HG02840 (cell line): ENCODE measurements at regions not wholly inside any gene's neighbourhood (a gene's known extent, or its start where the extent isn't known, plus 50 kb on each side); places are given as distances from the start of the nearest gene placed in this dataset.

Source experiments
- ATAC-seq: cut with Tn5 transposase; IDR thresholded peaks from one replicate; pipeline ENCODE4 v1.9.1; 2021; ENCODE audit warnings: mild to moderate bottlenecking, moderate library complexity, moderate number of reproducible peaks; ENCODE audit not compliant: unreplicated experiment, low FRiP score

GRCh38 chr15:93271871-93272270 lies 182.9 kb upstream of the RGMA start:
- no peak for ATAC-seq

DNA sequence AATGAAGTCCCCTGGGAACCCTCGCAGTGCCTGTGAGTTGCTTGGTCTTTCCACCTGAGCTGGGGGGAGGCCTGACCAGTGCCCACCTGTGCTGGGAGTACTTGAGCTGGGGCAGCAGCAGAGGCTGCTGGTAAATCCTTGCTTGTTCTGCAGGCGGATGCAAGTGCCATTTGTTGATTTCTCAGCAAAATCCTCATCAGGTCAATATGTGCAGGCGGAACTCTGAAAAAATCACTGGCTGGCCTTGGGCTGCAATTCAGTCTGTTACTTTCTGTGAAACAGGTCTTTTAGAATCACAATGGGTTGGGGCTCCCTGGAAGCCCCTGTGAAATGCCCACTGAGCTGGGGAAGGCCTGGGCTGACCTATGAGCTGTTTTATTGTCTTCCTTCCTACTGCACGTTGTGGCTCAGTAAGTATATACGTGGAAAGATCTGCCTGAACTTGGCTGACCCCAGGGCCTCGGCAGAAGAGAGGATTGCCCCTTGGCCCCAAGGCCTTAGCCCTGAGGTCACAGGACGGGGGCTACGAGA lies 182.0 kb upstream of the RGMA start:
- no peak for ATAC-seq

DNA sequence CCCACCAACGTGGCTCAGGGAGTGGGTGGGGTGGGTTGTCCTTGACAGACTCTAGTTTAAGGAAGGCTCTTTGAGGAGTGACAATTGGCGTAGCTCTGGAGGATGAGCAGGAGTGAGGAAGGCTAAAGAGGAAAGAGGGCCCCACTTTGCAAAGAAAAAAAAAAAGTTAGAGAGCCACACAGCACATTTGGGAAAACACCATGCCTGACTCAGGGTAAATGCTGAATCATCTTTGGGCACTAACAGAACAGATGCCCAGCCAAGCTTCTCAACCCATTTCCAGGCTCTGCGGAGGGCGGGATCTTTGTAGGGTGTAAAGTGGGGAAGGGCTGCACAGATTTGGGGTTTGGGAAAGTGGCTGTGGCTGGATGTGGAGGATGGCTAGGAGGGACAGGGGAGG lies 179.1 kb upstream of the RGMA start:
- no peak for ATAC-seq

- no peak for ATAC-seq
Observed at GRCh38 chr15:93266291-93266690, 177.3 kb upstream of the RGMA start.

- ATAC-seq = no peak
Observed at GRCh38 chr15:93265111-93265556, 176.1 kb upstream of the RGMA start.

GRCh38 chr15:93261845-93262244 lies 172.8 kb upstream of the RGMA start:
- ATAC-seq = no peak

DNA sequence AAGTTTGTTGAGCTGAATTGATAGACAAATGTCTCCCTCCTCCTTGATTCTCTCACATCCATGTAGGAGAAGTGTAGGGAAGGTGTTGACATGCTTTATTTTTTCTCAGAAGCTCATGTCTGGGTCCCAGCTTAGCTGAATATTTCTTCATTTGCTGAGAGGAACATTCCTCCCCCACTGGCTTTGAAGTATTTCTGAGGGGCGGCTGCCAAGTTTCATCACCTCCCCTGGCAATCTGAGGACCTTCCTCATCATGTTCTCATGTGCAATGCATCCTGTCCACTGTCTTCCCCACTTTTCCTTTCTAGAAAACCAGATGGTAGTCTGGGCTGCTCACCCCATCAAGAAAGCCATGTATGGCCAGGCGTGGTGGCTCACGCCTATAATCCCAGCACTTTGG lies 168.9 kb upstream of the RGMA start:
- ATAC-seq = no peak

DNA sequence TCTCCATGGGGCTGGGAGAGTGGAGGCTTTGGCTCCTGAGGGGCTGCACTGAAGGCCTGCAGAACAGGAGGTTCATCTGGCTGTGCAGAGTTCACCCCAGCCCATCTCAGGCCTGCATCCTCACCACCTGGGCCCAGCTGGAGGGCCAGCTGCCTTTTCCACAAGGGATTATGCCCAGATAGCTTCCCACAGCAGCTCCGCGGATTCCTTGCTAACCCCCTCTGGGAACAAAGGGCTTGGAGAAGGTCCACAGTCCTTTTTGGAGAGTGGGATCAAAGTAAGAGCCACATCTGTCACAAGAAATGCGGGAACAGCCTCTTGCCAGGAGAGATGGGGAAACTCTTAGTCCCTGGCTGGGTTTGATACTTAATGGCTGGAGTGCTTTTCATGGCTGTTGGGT lies 164.7 kb upstream of the RGMA start:
- no peak for ATAC-seq

DNA sequence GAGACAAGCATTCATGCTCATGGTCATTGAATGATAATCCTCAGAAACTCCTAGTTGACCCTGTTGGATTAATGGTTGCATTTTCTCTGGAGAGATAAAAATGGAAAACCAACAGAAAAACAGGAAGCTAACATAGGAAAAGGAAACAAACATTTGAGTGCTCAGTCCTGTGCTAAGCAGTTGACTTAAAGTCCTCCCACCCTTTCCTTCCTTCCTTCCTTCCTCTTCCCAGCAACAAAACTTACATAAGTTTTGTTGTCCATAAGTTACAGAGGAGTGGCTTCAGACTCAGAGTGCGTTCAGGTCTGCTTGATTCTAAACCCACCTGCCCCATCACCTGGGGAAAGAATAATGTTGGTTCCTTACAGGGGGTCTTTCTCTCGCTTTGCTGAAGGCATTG lies 163.8 kb upstream of the RGMA start:
- ATAC-seq = no peak

DNA sequence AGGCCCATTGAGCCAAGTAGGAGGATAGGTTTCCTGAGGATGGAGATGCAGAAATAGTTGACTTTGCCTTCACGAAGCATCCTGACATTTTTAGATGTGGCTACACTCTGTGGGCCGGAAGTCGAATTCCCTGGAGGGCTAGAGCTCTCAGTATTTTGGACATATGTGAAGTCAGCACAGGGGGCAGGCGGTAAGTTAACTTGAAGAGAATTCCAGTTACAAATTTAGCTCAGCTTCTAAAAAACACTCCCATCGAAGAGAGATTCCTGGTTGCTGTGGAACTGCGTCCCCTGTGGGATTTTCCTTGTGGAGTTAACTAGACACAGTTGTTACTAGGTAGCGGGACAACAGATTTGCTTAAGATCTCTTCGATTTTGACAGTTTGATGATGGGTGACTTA lies 161.9 kb upstream of the RGMA start:
- no peak for ATAC-seq

DNA sequence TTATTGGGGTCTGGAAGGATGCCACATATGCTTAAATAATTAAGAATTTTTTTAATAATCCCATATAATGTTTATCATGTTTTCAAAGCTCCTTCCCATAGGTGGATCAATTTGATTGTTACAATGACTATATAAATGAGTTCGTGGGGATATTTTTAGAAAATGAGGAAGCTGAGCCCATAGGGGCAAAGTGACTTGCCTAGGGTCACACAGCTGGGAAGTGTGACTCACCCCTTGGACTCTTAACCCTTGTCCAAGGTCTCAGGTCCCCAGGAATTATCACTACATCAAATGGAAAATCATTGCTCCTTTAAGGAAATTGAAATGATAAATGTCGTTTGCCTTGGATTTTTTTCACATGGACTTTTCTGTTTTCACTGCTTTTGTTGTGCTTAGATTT lies 161.2 kb upstream of the RGMA start:
- no peak for ATAC-seq

- no peak for ATAC-seq
Observed at GRCh38 chr15:93249623-93250022, 160.6 kb upstream of the RGMA start.

DNA sequence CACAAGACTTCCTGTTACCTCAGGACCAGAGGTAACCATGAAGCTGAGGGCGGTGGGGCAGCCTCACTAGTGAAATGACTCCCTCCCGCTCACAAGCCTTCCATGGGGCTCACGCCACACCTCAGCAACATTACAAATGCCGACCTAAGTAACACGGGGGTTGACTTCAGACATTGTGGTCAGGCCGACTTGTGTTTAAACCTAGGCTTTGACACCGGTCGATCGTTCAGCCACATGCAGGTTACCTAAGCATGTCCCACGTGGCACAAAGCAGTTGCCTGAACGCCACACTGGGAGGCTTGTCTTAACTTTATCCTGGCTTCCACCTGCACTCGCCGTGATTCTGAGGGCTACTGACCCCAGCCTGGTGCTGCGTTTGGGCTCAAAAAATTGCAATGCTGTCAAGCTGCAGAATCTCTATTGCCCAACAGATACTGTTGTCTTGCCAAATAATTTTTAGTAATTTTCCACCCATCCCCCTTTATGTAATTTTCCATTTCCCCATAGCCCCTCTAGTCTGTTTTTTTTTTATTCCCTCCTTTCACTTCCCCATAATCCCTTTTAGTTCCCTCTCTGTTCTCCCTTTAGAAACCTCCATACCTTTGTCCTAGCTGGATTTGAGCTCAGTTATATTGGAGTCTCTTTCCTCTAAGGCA lies 158.6 kb upstream of the RGMA start:
- ATAC-seq = no peak

GRCh38 chr15:93246266-93247242 lies 157.5 kb upstream of the RGMA start:
- ATAC-seq = no peak

- no peak for ATAC-seq
Observed at GRCh38 chr15:93245661-93246042, 156.6 kb upstream of the RGMA start.

DNA sequence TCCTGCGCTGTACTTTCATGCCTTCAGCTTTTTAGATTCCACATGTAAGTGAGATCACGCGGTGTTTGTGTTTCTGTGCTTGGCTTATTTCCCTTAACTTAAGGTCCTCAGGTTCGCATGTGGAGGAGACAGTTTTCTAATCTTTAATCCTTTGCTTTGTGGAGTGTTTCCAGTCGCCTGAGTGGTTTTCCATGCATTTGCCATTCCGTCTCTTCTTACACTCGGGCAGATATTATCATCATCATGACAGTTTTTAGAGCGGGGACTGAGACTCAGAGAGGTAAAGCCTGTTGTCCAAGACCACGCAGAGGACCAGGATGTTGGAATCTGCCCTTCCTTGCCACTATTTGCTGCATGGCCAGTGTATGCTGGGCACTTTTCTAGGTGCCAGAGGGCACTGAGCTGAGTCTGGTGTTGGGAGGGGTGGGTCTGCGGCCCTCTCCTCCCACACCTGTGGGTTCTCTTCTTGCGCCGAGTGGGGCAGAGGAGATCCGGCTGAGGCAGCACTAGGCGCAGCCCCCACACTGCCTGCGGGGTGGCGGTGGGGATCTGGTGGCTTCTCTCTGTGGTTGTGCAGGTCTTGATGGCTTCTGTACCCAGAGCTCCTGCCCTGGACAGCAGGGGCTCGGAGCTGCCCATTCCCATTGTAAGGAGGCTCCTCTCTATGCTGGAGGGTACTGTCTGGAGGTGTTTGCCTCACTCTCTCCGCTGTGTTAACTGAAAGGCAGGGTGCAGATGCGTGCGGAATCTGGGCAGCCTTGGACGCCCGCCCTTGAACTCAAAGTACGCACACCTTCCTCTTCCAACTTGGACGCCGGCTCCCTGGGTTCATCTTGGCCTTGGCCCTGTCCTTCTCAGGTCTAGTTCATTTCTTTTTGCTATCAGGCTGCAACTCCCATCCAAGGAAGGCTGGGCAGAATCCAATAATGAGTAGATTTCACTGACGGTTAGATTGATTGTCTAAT lies 156.0 kb upstream of the RGMA start:
- no peak for ATAC-seq

DNA sequence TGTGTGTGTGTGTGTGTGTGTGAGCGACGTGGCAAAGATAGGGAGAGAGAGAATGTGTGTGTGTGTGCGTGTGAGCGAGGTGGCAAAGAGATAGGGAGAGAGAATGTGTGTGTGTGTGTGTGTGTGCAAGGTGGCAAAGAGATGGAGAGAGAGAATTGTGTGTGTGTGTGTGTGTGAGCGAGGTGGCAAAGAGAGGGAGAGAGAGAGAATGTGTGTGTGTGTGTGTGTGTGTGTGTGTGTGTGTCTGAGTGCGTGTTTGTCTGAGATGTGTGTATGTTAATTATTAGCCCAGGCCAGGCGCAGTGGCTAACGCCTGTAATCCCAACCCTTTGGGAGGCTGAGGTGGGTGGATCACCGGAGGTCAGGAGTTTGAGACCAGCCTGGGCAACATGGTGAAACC lies 154.6 kb upstream of the RGMA start:
- no peak for ATAC-seq

- ATAC-seq = no peak
Observed at GRCh38 chr15:93241696-93242585, 152.9 kb upstream of the RGMA start.

GRCh38 chr15:93239993-93240392 lies 151.0 kb upstream of the RGMA start:
- no peak for ATAC-seq
